AG20443 (cell line): ENCODE measurements at regions not wholly inside any gene's neighbourhood (a gene's known extent, or its start where the extent isn't known, plus 50 kb on each side); places are given as distances from the start of the nearest gene placed in this dataset.

ENCODE experiments used
- DNase-seq: peaks from one replicate; pipeline ENCODE4 v3.0.0; 2012; ENCODE audit warnings: low spot score, mixed read lengths

GRCh38 chr1:103248417-103249102, 140.2 kb upstream of the COL11A1 start:
- no peak for DNase-seq

DNA sequence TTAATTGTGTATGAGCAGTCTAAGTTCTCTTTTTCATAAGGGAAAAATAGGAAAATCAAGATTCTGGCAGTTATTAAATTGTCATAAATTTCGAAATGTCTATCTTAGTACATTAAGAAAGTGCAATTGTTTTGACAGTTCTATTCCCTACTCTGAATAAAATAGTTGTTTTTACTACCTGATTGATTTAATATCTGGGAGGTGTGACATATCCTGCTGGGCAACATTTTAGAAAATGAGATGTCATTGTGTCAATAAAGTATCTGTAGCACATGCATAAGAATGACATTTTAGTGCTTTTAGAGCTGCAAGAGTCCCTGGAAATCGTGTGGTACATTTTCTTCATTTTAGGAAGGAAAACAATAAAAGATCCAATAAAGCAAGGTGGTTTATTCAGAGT, 139.2 kb upstream of the COL11A1 start:
- DNase-seq = no peak

GRCh38 chr1:103243481-103243880, 135.2 kb upstream of the COL11A1 start:
- DNase-seq = no peak

GRCh38 chr1:103239034-103239433, 130.7 kb upstream of the COL11A1 start:
- no peak for DNase-seq

DNA sequence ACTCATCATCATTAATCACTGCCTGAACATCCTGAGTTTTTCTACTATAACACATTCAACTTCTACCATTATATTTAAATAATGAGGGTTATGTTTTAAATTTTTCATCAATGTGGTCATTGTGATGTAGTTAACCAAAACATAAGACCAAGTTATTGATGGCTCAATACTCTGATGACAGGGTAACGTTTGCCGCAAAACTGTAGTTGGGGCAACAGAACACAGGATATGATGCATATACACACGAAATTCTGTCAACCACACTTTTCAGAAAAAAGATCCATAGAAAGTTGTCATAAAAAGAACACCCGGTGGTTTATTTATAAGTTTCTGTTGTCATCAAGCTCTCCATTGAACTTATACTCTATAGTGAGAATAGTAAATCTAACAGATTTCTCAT, 121.7 kb upstream of the COL11A1 start:
- DNase-seq = no peak

- DNase-seq = no peak
Measured at GRCh38 chr1:103220631-103221041, 112.3 kb upstream of the COL11A1 start.

DNA sequence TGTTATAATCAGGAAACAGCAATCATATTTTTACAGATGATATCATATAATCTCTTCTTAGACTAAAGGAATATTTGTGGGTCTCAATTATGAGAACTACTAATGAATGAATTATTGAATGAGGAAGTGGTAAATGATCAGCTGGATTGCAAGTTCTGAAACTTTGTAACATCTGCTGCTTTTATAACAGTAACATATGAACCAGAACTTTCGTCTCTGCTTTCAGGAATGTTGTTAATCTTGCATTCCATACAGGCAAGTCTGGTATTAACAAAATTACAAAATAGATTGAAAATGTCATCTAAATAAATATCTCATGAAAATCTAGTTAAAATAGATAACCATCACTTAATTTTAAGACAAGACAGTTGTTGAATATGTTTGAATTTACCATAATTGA, 110.5 kb upstream of the COL11A1 start:
- DNase-seq = no peak

DNA sequence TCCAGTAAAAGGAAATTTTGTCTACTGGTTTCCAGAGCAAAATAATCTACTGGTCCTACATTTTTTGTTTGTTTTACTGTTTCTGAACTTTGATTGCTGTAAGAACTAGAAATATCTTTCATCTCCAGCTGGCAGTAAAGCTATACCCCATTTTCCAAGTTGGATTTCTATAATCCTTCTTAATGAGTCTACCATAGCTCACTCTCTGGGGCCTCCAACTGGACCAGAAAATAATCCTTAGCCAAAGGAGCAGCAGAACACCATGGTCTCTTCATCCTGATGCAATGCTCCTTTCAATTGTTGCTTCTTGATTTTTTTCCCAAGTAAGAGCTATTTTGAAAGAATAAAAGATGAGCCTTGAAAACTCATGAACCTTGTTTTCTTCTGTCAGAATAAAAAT, 110.0 kb upstream of the COL11A1 start:
- no peak for DNase-seq

DNA sequence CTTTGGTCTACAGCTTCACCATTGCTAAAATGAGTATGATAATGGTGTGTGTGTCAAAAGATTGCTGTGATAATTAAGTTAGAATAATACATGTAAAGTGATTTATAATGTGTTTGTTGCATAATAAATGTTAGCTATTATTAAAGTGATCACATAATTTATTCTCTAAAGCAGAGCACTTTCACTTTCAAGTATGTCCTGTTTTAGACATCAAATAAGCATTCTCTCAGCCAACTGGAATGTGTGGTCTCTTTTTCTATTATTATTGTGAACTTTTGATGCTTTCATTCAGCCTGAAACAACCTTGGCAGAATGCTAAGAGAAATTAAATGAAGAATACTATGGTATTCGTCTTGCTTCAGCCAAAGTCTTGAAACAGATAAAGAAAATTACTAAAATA, 102.8 kb upstream of the COL11A1 start:
- DNase-seq = no peak

GRCh38 chr1:103208844-103209243, 100.5 kb upstream of the COL11A1 start:
- DNase-seq = no peak

DNA sequence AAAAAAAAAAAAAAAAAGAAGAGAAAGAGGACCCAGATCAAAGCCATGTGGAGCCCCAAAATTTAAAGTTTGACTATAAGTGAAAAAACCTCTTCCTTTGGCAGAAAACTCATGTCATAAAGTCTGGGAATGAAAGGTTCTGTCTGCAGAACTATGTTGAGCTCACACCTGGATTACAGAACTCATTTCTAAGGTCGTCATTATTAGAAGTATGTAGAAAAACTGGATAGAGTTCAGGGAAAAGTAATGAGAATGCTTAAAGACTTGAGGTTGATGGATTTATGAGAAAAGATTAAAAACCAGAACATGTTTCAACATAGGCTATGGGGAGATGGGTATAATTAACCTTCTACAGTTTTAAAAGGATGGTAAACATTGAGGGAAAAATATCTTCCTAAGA, 90.7 kb upstream of the COL11A1 start:
- no peak for DNase-seq

DNA sequence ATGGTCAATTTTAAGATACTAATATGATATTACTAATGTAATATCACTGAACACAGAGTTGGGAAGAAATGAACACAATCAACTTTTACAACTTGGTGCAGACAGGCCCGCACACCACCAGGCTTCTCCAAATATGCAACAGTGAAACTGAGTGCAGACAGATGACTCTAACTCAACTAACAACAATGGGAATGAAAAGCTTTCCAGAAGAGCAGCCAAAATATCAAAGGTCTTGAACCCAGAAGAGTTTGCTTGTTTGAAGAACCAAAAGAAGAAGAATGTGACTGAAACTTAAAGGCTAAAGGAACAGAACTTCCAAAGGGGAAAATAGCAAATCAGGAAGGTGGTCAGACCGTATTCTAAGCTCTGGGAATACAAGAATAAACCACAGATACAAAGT, 89.8 kb upstream of the COL11A1 start:
- DNase-seq = no peak

DNA sequence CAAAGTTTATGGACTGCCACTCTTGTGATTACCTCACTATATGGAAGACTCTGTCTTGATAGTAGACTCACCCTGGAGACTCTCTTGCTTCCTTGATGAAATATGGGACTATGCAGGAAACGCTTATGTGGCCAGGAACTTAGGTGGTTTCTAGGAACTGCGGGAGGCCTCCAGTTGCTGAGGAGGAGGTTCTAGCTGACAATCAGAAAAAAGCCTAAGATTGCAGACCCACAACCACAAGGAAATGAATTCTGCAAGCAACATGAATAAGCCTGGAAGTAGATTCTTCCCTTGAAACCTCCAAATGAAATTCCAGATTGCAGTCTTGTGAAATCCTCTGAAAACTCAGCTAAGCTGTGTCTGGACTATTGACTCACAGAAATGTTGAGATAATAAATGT, 88.9 kb upstream of the COL11A1 start:
- no peak for DNase-seq

GRCh38 chr1:103194984-103195383, 86.7 kb upstream of the COL11A1 start:
- DNase-seq = no peak

- DNase-seq = no peak
Measured at GRCh38 chr1:103194060-103194459, 85.7 kb upstream of the COL11A1 start.

- DNase-seq = no peak
Measured at GRCh38 chr1:103191327-103191726, 83.0 kb upstream of the COL11A1 start.

GRCh38 chr1:103190766-103191165, 82.4 kb upstream of the COL11A1 start:
- no peak for DNase-seq

- no peak for DNase-seq
Measured at GRCh38 chr1:103187673-103188072, 79.4 kb upstream of the COL11A1 start.

DNA sequence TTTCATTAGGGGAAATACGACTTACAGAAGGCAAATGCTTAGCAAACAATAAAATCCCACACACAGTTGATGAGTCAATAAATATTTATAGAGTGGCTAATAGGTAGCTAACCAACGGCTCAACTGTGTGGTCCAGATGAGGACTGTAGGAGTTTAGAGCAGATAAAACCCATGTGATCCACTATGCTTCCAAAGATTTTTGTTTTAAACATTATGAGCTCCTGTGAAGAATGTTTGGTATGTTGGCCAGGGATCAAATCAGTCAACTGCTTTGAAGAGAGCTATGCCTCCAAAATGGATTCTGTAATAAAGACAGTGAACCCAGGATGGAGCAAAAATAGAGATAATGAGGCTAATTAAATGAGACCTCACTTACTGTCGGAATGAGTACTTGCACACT, 72.3 kb upstream of the COL11A1 start:
- peak; percentile 12 for DNase-seq

DNA sequence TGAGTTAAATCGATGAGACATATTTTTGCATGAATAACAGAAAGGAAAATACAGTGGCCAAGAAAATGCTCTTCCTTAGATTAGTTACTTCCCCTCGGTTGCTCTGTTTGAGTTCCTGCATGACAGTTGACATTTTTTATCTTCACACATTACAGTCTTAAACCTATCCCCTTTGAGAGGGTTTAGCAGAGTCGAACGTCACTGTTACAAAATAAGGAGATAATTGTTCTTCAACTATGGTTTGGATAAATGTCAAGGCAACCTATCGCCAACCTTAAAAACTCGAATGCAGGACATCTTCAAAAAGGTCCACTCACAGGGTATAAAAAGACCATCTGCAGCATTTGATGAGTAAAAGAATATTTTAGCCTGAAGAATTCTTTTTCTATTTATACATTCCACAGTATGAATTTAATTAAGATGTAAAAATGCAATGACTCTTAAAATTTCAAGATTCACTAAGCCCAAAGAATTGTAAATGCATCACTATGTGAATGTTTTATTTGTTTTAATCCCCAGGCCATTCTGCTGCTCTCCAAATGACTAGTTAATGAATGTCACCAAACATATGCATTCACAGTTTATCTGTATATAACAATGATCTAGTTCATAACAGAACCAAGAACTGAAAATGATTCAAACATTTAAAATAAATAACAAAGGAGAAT, 68.9 kb upstream of the COL11A1 start:
- no peak for DNase-seq

GRCh38 chr1:103171041-103171590, 62.8 kb upstream of the COL11A1 start:
- no peak for DNase-seq

DNA sequence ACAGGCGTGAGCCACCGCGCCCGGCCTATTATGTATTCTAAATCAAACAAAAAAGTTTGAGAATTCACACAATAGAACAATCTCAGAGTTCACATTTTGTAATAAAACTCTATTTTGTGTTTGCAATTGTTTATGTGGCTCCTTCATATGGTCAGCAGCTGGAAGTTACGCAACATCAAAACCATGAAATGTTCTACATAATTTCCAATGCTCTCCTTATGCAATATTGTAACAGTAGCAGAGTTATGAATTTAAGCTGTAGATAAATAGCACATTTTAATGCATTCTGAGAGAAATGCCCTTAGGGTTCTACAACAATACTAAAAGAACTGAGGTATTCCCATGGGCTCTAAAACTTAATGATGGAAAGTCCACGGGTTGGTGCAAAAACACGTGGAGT, 62.3 kb upstream of the COL11A1 start:
- DNase-seq = no peak

- no peak for DNase-seq
Measured at GRCh38 chr1:103162360-103162759, 54.0 kb upstream of the COL11A1 start.

DNA sequence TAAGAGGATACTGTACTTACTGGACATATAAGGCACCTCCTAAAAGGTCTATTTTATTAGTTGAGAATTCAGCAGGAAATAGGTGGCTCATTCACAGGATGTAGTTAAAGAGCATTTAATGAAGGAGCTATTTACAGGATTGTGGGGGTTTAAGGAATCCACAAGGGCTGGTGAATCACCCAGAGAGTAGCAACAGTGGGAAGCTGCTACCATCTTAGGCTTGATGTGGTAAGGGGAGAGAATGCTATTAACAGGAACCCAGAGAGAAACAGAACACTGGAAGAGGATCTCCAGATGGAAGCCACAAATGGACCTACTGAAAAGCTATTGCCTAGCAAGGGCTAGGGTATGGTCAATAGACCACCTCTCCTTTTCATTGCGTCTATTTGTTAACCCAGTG, 52.0 kb upstream of the COL11A1 start:
- DNase-seq = no peak
